Heart right ventricle (tissue), 16 donors: ENCODE measurements at regions not wholly inside any gene's neighbourhood (a gene's known extent, or its start where the extent isn't known, plus 50 kb on each side); places are given as distances from the start of the nearest gene placed in this dataset.

ENCODE experiments used
- ATAC-seq, 8 donors: fragments of 200-7000 bp; cut with Tn5 transposase; one replicate each; pipeline ENCODE4 v1.9.1; 2020; ENCODE audit warnings: mild to moderate bottlenecking in 8 of 8, moderate library complexity in 8 of 8, moderate number of reproducible peaks in 1 of 8
- DNase-seq, 2 donors: peaks; one replicate each; pipeline ENCODE4 v3.0.0-alpha.2; 2020
- H3K27ac ChIP-seq, 10 donors: fragments of 200-600 bp; sonication (generic) in 2 of 10; one replicate each; pipeline versions ENCODE4 v1.5.0 to v1.8.0; 2020 to 2022; ENCODE audit warnings: mild to moderate bottlenecking in 3 of 10
- H3K27me3 ChIP-seq, 7 donors: fragments of 200-600 bp; one replicate each; pipeline ENCODE4 v1.8.0; 2021 to 2022; ENCODE audit warnings: mild to moderate bottlenecking in 2 of 7
- H3K36me3 ChIP-seq, 9 donors: fragments of 200-600 bp; sonication (generic) in 1 of 9; one replicate each; pipeline versions ENCODE4 v1.5.0 to v1.8.0; 2020 to 2022; ENCODE audit warnings: mild to moderate bottlenecking in 2 of 9
- H3K4me1 ChIP-seq, 9 donors: fragments of 200-600 bp; sonication (generic) in 1 of 9; one replicate each; pipeline versions ENCODE4 v1.5.0 to v1.8.0; 2020 to 2022; ENCODE audit warnings: mild to moderate bottlenecking in 4 of 9
- H3K4me3 ChIP-seq, 10 donors: fragments of 200-600 bp; sonication (generic) in 2 of 10; one replicate each; pipeline versions ENCODE4 v1.5.0 to v1.8.0; 2020 to 2022; ENCODE audit warnings: mild to moderate bottlenecking in 7 of 10, moderate library complexity in 2 of 10
- H3K9me3 ChIP-seq, 11 donors: fragments of 200-600 bp in 10 of 11; sonication (generic) in 2 of 11; one replicate each; pipeline versions ENCODE4 v1.5.0 to v1.8.0; 2013 to 2022; ENCODE audit warnings: mild to moderate bottlenecking in 2 of 11, control low read depth in 1 of 11, moderate library complexity in 1 of 11
- WGBS, 2 donors: extraction: QIAGEN DNeasy Blood & Tissue Kit; methylation state at CpG; one replicate each; pipeline ENCODE4 v1.1.7; 2013; ENCODE audit warnings: inconsistent platforms in 1 of 2; 5-methylcytosine and 5-hydroxymethylcytosine counted together
- intact Hi-C, 10 donors: fragments of 100-400 bp; cut with DNase I; formaldehyde crosslinking; loops; one replicate each; pipeline versions ENCODE4 v1.11.1 to v1.14.2; 2022
- microRNA-seq, 2 donors: library from miRNA; unstranded; fragments of <30 nt; microRNA quantifications; one replicate each; pipeline ENCODE4 v1.2.0, GENCODE V29; 2021
- TF ChIP-seq, protein P1 (sequence below), 9 donors: fragments of 200-600 bp; sonication (generic) in 2 of 9; IDR thresholded peaks; one replicate each; pipeline versions ENCODE4 v1.5.0 to v1.8.0; 2021 to 2022; ENCODE audit warnings: antibody characterized with exemption in 9 of 9, mild to moderate bottlenecking in 5 of 9, moderate library complexity in 1 of 9
- donor health status: Arrhythmogenic right ventricular cardiomyopathy.
- donor health status: ischemic (EF 13 %, LVEDD 7.1; RV severe dilation, severe dysfunction).
- donor health status: healthy with polysubstance abuse.
- donor health status: DM: no; HTN: yes; CAD: no.
- donor health status: DM: no; HTN: no; CAD: no.
- donor health status: ischemic (EF 25% LVEDD 6.9; RV normal size, moderate dysfunction).
- donor health status: ischemic (EF 25% LVEDD 5.7; RV mildly dilated, moderate dysfunction).
- donor health status: healthy.
- donor health status: DM: yes; HTN: yes; CAD: no.
- donor health status: Ischemic cardiomyopathy.
- donor health status: ischemic (EF 35%, LVEDD 5.7; RV mildly dilated, moderate dysfunction).
- donor health status: nonischemic (EF 11% LVEDD 7.7; RV severe dilation, severe dysfunction).
- donor health status: DM: yes; HTN: yes; CAD: no.
- donor health status: PGD.
- donor health status: ischemic (EF 29% LVEDD 5.4; RV normal size, mild dysfunction).
- donor health status: nonischemic (EF 23%, LVEDD 6.1; RV moderate dilation, normal function).

DNA sequence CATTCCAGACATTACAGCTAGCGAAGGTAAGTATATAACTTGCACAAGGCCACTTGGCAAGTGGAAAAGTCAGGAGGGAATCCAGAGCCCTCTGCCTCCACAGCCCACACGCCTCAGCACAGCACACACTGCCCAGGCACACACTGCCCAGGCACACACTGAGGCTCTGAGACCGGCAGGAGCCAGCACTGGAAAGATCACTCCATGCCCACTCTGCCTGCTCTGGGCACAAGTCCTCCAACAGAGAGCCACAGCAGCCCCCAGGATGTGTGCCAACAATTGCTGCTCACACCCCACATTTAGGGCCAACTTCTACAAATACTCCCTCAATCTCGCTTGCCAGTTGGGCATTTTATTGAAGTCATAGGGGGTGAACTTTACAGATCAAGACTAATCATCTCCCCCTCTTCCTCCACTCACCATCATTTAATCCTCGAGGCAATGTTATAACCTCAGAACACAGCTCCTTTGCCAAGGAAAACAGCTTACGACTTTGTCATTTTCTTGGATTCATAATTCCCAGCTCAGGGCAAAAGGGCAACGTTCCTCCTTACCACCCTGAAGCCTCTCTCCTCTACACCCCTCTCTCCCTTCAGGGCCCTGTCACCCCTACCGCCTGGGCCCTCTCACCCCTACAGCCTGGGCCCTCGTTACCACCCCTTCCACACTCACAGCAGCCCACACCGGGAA, 53.0 kb upstream of the TPM1 start:
- intact Hi-C loops = no loop called here
- ATAC-seq (peak in 2 of 8 donors; percentile 27 to 37), DNase-seq (no peak)
- H3K4me3 ChIP-seq = no peak overlapping the region
- WGBS, 2 donors = 65 to 67% methylated on average over 10 of the region's 10 CpGs
- H3K36me3 ChIP-seq = no peaks in the 10 kb centered on the region
- peaks cover 0 to 6% (median 0%) of the 10 kb centered on the region in 9 donors for H3K4me1 ChIP-seq
- H3K27me3 ChIP-seq = no peaks in the 10 kb centered on the region
- no peaks in the 10 kb centered on the region for H3K9me3 ChIP-seq
- no peak overlapping the region for H3K27ac ChIP-seq
- TF ChIP-seq, protein P1, sequence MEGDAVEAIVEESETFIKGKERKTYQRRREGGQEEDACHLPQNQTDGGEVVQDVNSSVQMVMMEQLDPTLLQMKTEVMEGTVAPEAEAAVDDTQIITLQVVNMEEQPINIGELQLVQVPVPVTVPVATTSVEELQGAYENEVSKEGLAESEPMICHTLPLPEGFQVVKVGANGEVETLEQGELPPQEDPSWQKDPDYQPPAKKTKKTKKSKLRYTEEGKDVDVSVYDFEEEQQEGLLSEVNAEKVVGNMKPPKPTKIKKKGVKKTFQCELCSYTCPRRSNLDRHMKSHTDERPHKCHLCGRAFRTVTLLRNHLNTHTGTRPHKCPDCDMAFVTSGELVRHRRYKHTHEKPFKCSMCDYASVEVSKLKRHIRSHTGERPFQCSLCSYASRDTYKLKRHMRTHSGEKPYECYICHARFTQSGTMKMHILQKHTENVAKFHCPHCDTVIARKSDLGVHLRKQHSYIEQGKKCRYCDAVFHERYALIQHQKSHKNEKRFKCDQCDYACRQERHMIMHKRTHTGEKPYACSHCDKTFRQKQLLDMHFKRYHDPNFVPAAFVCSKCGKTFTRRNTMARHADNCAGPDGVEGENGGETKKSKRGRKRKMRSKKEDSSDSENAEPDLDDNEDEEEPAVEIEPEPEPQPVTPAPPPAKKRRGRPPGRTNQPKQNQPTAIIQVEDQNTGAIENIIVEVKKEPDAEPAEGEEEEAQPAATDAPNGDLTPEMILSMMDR (IDR thresholded peaks at IDR 0.05) = no peak

DNA sequence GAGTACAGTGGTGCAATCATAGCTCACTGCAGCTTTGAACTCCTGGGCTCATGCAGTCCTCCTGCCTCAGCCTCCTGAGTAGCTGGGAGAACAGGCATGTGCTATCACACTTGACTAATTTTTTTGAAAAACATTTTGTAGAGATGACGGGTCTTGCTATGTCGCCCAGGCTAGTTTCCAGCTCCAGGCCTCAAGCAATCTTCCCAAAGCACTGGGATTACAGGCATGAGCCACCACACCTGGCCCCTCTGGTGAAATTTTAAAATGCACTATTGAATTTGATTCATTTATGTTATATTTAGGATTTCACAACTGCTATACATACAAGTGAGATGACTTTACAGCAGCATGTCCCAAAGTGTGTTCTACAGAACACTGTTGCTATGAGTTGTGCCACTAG, 50.8 kb upstream of the TPM1 start:
- Histone ChIP-seq H3K27ac (no peak overlapping the region), H3K27me3 (no peaks in the 10 kb centered on the region), H3K4me1 (peaks cover 0 to 6% (median 0%) of the 10 kb centered on the region in 9 donors), H3K9me3 (no peaks in the 10 kb centered on the region), H3K36me3 (no peaks in the 10 kb centered on the region), H3K4me3 (no peak overlapping the region)
- DNase-seq = no peak
- intact Hi-C loops = no loop called here
- 48 to 51% methylated on average over 2 of the region's 2 CpGs for WGBS, 2 donors
- no peak for ATAC-seq
- TF ChIP-seq, protein P1 (IDR thresholded peaks at IDR 0.05) = no peak

DNA sequence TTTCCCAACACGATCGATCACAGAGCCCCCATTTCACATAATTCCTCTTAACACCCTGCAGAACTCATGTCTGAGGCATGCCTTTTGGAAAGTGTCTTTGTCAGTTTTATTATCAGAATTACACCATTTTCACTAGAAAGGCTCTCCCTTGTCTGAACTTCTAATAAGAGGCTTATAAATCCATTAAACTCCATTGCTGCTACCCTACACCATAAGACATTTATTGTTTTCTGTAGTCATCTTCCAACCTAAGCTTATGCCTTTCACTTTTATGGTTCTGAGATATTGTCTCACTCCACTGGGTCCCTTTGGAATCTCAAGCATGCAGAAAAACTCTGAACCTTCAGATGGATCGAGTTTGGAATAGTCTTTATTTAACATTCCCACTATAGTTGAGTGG, 50.2 kb upstream of the TPM1 start:
- Histone ChIP-seq H3K27me3 (no peaks in the 10 kb centered on the region), H3K27ac (no peak overlapping the region), H3K4me3 (no peak overlapping the region), H3K9me3 (no peaks in the 10 kb centered on the region), H3K36me3 (no peaks in the 10 kb centered on the region), H3K4me1 (peaks cover 0 to 6% (median 0%) of the 10 kb centered on the region in 9 donors)
- TF ChIP-seq, protein P1 (IDR thresholded peaks at IDR 0.05) = no peak
- intact Hi-C loops = no loop called here
- DNase-seq (no peak), ATAC-seq (no peak)
- 85 to 86% methylated on average over 3 of the region's 3 CpGs for WGBS, 2 donors

Small RNA genes lying in the stretch of these regions (microRNA-seq; reads per million reads assigned to microRNA genes)
- 610 to 769 reads per million in 2 donors for gene MIR190A
- 0 reads per million in 2 donors for gene MIR6085
- 0 reads per million in 2 donors for gene MIR8067
